ENCODE measurements at regions not wholly inside any gene's neighbourhood (a gene's known extent, or its start where the extent isn't known, plus 50 kb on each side); places are given as distances from the start of the nearest gene placed in this dataset.

GRCh38 chr2:220499225-220499624 lies 871.8 kb downstream of the SLC4A3 start:
- TF ChIP-seq CTCF (IDR thresholded peaks at IDR 0.05) (no peak), POLR2A (IDR thresholded peaks at IDR 0.05) (no peak)
